BLaER1 (cell line): ENCODE measurements at regions not wholly inside any gene's neighbourhood (a gene's known extent, or its start where the extent isn't known, plus 50 kb on each side); places are given as distances from the start of the nearest gene placed in this dataset.

ENCODE experiments used
- H3K27ac ChIP-seq: shearing (Covaris generic); formaldehyde crosslinking; 2 replicates; pipeline ENCODE4 v1.8.1; 2022
- H3K27me3 ChIP-seq: shearing (Covaris generic); formaldehyde crosslinking; 2 replicates; pipeline ENCODE4 v1.8.1; 2022
- H3K36me3 ChIP-seq: shearing (Covaris generic); formaldehyde crosslinking; 2 replicates; pipeline ENCODE4 v1.8.1; 2022
- H3K4me1 ChIP-seq: shearing (Covaris generic); formaldehyde crosslinking; 2 replicates; pipeline ENCODE4 v1.8.1; 2022
- H3K4me2 ChIP-seq: shearing (Covaris generic); formaldehyde crosslinking; 2 replicates; pipeline ENCODE4 v1.8.1; 2022
- H3K4me3 ChIP-seq: shearing (Covaris generic); formaldehyde crosslinking; 2 replicates; pipeline ENCODE4 v1.8.1; 2022
- H3K9ac ChIP-seq: shearing (Covaris generic); formaldehyde crosslinking; 2 replicates; pipeline ENCODE4 v1.8.1; 2022
- H3K9me3 ChIP-seq: shearing (Covaris generic); formaldehyde crosslinking; 2 replicates; pipeline ENCODE4 v1.8.1; 2022
- H4K20me1 ChIP-seq: shearing (Covaris generic); formaldehyde crosslinking; 2 replicates; pipeline ENCODE4 v1.8.1; 2022
- Cebpa-rat ChIP-seq: shearing (Covaris generic); IDR thresholded peaks from 2 replicates; pipeline ENCODE4 v1.8.1; 2022

DNA sequence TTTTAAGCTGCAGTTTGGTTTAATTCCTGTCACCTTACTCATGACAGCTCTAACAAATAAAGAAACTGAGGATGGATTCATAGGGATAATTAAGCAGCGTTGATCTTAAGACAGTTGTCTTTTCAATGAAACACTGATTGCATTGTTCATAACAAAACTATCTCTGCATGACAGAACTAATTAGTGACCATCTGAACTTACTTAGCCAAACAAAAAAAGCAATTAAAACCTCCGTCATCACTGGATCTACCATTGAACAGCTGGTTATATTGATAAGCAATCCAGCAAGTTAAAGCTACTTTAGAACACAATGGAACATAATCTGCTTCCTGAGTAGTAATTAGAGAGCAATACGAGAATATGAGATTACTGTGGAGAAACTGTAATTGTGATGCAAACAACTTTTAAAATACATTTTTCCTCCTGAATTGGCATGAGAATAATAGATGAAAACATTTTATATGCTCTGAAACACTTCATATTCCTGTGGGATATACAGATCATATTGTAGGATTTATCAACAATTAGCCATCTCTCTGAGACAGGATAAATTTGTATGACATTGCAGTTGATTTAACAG lies 2576.8 kb downstream of the PCDH7 start:
- Histone ChIP-seq H3K4me2 (no peak overlapping the region), H4K20me1 (no peaks in the 10 kb centered on the region), H3K36me3 (no peaks in the 10 kb centered on the region), H3K27ac (no peak overlapping the region), H3K9me3 (no peaks in the 10 kb centered on the region), H3K4me3 (no peak overlapping the region), H3K4me1 (no peaks in the 10 kb centered on the region), H3K9ac (no peak overlapping the region), H3K27me3 (no peaks in the 10 kb centered on the region)
- TF ChIP-seq Cebpa-rat: no peak

DNA sequence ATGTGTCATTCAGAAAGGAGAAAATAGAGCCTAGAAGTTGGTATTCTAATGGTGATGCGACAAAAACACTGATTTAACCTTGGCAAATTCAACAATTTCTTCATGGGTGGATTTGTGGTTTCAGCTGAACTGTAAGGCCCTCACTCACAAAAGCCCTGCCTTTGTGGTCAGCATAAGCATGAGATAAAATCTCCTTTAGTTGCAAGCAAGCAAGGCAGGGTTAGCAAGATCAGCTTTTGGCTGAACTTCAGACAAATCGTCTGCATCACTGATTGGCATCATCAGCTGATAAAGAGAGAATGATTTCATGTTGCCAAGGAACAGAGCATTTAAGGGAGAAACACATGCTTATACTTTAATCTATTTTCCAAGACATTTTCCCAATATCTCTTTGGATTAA lies 2582.2 kb downstream of the PCDH7 start:
- Histone ChIP-seq H3K27ac (no peak overlapping the region), H3K9ac (no peak overlapping the region), H3K4me2 (no peak overlapping the region)

GRCh38 chr4:33306131-33306530 lies 2586.0 kb downstream of the PCDH7 start:
- no peak for TF ChIP-seq Cebpa-rat
- Histone ChIP-seq H3K27me3 (no peaks in the 10 kb centered on the region), H3K4me2 (no peak overlapping the region)

More for the DNA sequence above, 2582.2 kb downstream of the PCDH7 start:
- H4K20me1 ChIP-seq: no peaks in the 10 kb centered on the region
- no peaks in the 10 kb centered on the region for H3K27me3 ChIP-seq
- H3K4me1 ChIP-seq: no peaks in the 10 kb centered on the region
- H3K9me3 ChIP-seq: no peaks in the 10 kb centered on the region
- H3K36me3 ChIP-seq: no peaks in the 10 kb centered on the region
- H3K4me3 ChIP-seq: no peak overlapping the region
- no peak for TF ChIP-seq Cebpa-rat

GRCh38 chr4:33316033-33316432 lies 2595.9 kb downstream of the PCDH7 start:
- H3K4me1 ChIP-seq: no peaks in the 10 kb centered on the region

More at GRCh38 chr4:33306131-33306530, 2586.0 kb downstream of the PCDH7 start:
- H3K36me3 ChIP-seq: no peaks in the 10 kb centered on the region
- no peaks in the 10 kb centered on the region for H4K20me1 ChIP-seq
- H3K9ac ChIP-seq: no peak overlapping the region
- no peaks in the 10 kb centered on the region for H3K9me3 ChIP-seq
- no peak overlapping the region for H3K27ac ChIP-seq
- H3K4me1 ChIP-seq: no peaks in the 10 kb centered on the region
- no peak overlapping the region for H3K4me3 ChIP-seq

DNA sequence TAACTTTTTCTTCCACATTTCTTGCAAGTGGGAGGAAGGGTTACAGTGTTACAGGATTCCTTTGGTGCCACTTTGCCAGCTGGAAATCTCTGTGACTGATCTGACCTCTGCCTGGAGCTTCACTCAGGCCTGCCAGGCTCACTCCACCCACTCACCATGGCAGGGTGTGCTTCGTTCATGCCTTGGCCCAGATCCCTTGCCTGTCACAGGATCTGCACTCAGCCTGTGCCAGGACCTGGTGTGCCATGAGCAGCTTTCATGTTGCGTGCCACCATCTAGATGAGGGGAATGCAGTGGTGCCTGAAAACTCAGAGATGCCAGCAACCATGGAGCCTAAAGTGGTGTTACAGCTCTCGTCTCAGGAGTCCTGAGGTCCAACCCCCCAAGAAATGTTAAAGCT lies 2596.4 kb downstream of the PCDH7 start:
- Histone ChIP-seq H3K27ac (no peak overlapping the region), H4K20me1 (no peaks in the 10 kb centered on the region), H3K36me3 (no peaks in the 10 kb centered on the region), H3K9me3 (peaks cover 9% of the 10 kb centered on the region), H3K4me3 (no peak overlapping the region), H3K4me1 (no peaks in the 10 kb centered on the region), H3K4me2 (no peak overlapping the region), H3K9ac (no peak overlapping the region), H3K27me3 (no peaks in the 10 kb centered on the region)
- no peak for TF ChIP-seq Cebpa-rat

More at GRCh38 chr4:33316033-33316432, 2595.9 kb downstream of the PCDH7 start:
- H3K27me3 ChIP-seq: no peaks in the 10 kb centered on the region
- H3K4me3 ChIP-seq: no peak overlapping the region
- peaks cover 9% of the 10 kb centered on the region for H3K9me3 ChIP-seq
- H3K9ac ChIP-seq: no peak overlapping the region
- H3K4me2 ChIP-seq: no peak overlapping the region
- H3K27ac ChIP-seq: no peak overlapping the region
- no peaks in the 10 kb centered on the region for H3K36me3 ChIP-seq
- H4K20me1 ChIP-seq: no peaks in the 10 kb centered on the region
- TF ChIP-seq Cebpa-rat: no peak

DNA sequence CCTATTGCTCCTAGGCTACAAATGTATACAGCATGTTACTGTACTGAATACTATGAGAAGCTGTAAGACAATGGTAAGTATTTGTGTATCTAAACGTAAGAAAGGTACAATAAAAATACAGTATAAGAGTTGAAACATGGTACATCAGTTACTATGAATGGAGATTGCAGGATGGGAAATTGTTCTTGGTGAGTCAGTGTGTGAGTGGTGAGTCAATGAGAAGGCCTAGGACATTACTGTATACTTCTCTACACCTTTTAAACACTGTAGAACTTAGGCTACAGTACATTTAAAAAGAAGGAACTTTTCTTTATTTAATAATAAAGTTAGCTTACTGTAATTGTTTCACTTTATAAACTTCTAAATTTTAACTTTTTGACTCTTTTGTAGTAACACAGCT lies 2603.2 kb downstream of the PCDH7 start:
- H3K4me1 ChIP-seq: no peaks in the 10 kb centered on the region
- no peaks in the 10 kb centered on the region for H3K9me3 ChIP-seq
- TF ChIP-seq Cebpa-rat: no peak
- no peak overlapping the region for H3K4me3 ChIP-seq
- H3K27me3 ChIP-seq: no peaks in the 10 kb centered on the region
- no peak overlapping the region for H3K4me2 ChIP-seq
- no peaks in the 10 kb centered on the region for H3K36me3 ChIP-seq
- no peak overlapping the region for H3K27ac ChIP-seq
- H4K20me1 ChIP-seq: no peaks in the 10 kb centered on the region
- H3K9ac ChIP-seq: no peak overlapping the region

GRCh38 chr4:33334416-33334815 lies 2614.2 kb downstream of the PCDH7 start:
- peaks cover 19% of the 10 kb centered on the region for H3K9me3 ChIP-seq
- H3K36me3 ChIP-seq: no peaks in the 10 kb centered on the region
- H3K9ac ChIP-seq: no peak overlapping the region
- TF ChIP-seq Cebpa-rat: no peak
- no peak overlapping the region for H3K4me2 ChIP-seq
- no peaks in the 10 kb centered on the region for H3K4me1 ChIP-seq
- no peak overlapping the region for H3K4me3 ChIP-seq
- no peaks in the 10 kb centered on the region for H3K27me3 ChIP-seq
- no peak overlapping the region for H3K27ac ChIP-seq
- no peaks in the 10 kb centered on the region for H4K20me1 ChIP-seq

- H3K27ac ChIP-seq: no peak overlapping the region
- peaks cover 3% of the 10 kb centered on the region; the same call in 1 of the 2 replicates for H3K9me3 ChIP-seq
- H3K4me1 ChIP-seq: no peaks in the 10 kb centered on the region
- H3K4me3 ChIP-seq: no peak overlapping the region
- H3K9ac ChIP-seq: no peak overlapping the region
- no peaks in the 10 kb centered on the region for H4K20me1 ChIP-seq
- no peaks in the 10 kb centered on the region for H3K36me3 ChIP-seq
- H3K27me3 ChIP-seq: no peaks in the 10 kb centered on the region
- TF ChIP-seq Cebpa-rat: no peak
- no peak overlapping the region for H3K4me2 ChIP-seq
These were observed 2619.6 kb downstream of the PCDH7 start for GRCh38 chr4:33339762-33340161.

DNA sequence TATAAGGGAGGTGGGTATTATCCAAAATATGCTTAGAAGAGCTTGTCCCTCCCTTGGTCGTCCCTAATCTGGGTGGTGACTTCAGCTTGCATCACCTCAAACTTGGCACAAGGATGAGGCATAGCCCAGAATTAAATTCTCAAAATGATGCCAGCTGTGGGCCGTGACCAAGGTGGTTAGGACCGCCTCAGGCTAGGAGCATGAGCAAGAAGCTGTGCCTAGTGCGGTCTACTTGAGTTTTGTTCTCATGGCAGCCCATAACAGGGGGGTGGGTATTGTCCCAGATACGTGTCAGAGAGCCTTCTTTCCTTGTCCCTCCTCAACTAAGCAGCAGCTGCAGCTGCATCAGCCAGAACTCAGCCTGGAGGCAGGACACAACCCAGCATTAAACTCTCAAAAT lies 2620.0 kb downstream of the PCDH7 start:
- H3K4me3 ChIP-seq: no peak overlapping the region
- H3K4me1 ChIP-seq: no peaks in the 10 kb centered on the region
- H3K36me3 ChIP-seq: no peaks in the 10 kb centered on the region
- TF ChIP-seq Cebpa-rat: no peak
- no peak overlapping the region for H3K4me2 ChIP-seq
- no peak overlapping the region for H3K27ac ChIP-seq
- no peaks in the 10 kb centered on the region for H3K27me3 ChIP-seq
- H3K9ac ChIP-seq: no peak overlapping the region
- no peaks in the 10 kb centered on the region for H4K20me1 ChIP-seq
- H3K9me3 ChIP-seq: peaks cover 3% of the 10 kb centered on the region; the same call in 1 of the 2 replicates

DNA sequence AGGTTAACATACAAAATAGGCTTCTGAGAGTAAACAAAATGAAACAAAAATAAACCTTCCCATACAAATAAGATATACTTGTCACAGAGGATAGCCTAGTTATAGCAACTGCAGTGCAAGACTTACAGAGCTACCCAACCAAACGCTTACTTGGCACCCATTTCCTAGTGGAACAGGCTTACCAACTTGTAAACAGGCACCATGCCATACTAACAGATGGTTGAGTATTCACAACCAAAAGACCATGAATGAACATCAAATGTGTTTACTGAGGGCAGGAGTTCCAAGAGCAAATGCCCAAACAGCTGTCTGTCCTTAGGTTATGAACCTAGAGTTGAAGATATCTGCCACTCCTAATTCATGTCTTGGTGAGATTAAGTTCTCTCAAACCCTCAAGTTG lies 2629.2 kb downstream of the PCDH7 start:
- Histone ChIP-seq H4K20me1 (no peaks in the 10 kb centered on the region), H3K9ac (no peak overlapping the region), H3K4me3 (no peak overlapping the region), H3K36me3 (no peaks in the 10 kb centered on the region), H3K4me2 (no peak overlapping the region), H3K27ac (no peak overlapping the region), H3K4me1 (no peaks in the 10 kb centered on the region), H3K27me3 (no peaks in the 10 kb centered on the region), H3K9me3 (no peaks in the 10 kb centered on the region)
- TF ChIP-seq Cebpa-rat: no peak

DNA sequence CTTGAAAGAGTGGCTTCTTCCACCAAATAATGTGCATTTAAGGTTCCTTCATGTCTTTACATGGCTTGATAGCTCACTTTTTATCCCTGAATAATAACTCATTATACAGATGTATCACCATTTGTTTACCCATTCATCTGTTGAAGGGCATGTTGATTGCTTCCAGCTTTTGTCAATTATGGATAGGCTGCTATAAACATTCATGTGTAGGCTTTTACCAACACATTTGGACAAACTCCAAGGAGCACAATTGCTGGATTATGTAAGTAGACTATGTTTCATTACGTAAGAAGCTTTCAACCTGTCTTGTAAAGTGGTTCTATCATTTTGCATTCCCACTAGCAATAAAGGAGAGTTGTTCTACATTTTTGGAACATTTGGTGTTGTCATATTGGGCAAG lies 2637.0 kb downstream of the PCDH7 start:
- no peak for TF ChIP-seq Cebpa-rat
- no peak overlapping the region for H3K4me3 ChIP-seq
- H3K4me1 ChIP-seq: no peaks in the 10 kb centered on the region
- no peak overlapping the region for H3K9ac ChIP-seq
- no peak overlapping the region for H3K27ac ChIP-seq
- no peaks in the 10 kb centered on the region for H3K9me3 ChIP-seq
- no peaks in the 10 kb centered on the region for H4K20me1 ChIP-seq
- no peak overlapping the region for H3K4me2 ChIP-seq
- no peaks in the 10 kb centered on the region for H3K36me3 ChIP-seq
- H3K27me3 ChIP-seq: no peaks in the 10 kb centered on the region
